Omental fat pad (tissue), 3 donors: ENCODE measurements at regions not wholly inside any gene's neighbourhood (a gene's known extent, or its start where the extent isn't known, plus 50 kb on each side); places are given as distances from the start of the nearest gene placed in this dataset.
A peak's percentile ranks its signal among the peaks of the same experiment; 100 is the strongest.

ENCODE experiments used
- ATAC-seq: fragments of 150-250 bp; one replicate; pipeline ENCODE4 v1.9.1; 2016; ENCODE audit warnings: mild to moderate bottlenecking, moderate library complexity; ENCODE audit not compliant: low FRiP score
- DNase-seq: peaks from one replicate; pipeline ENCODE4 v3.0.0-alpha.2; 2019; ENCODE audit warnings: low spot score
- CTCF ChIP-seq, 3 donors: fragments of 450-650 bp; IDR thresholded peaks; one replicate each; pipeline ENCODE4 v1.5.1; 2016 to 2017; ENCODE audit warnings: antibody characterized with exemption in 3 of 3, mild to moderate bottlenecking in 3 of 3, moderate library complexity in 2 of 3

DNA sequence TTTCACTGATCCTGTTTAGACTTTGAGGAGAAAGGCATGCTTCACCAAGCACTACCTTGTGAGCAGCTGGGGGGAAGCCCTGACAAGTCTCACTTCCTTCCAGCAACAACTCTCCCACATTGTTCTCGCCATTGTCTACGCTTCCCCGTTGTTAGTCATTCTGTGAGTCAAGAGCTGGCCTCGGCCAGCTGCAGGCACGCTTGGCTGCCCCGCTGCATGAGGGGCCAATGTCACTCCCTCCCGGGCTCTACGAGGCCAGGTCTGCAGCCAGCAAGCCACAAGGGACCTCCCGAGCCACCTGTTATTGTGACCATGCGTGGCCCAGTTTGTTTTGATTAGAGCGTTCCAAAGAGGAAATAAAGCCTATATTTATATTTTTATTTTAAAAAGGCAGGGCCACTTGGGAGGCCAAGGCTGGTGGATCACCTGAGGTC lies 220.9 kb downstream of the FOXO1 start:
- DNase-seq (no peak), ATAC-seq (peak; percentile 47)
- TF ChIP-seq CTCF (IDR thresholded peaks at IDR 0.05): no peak

- DNase-seq (no peak), ATAC-seq (no peak)
- no peak for TF ChIP-seq CTCF (IDR thresholded peaks at IDR 0.05)
Observed at GRCh38 chr13:40446365-40446764, 220.1 kb downstream of the FOXO1 start.

DNA sequence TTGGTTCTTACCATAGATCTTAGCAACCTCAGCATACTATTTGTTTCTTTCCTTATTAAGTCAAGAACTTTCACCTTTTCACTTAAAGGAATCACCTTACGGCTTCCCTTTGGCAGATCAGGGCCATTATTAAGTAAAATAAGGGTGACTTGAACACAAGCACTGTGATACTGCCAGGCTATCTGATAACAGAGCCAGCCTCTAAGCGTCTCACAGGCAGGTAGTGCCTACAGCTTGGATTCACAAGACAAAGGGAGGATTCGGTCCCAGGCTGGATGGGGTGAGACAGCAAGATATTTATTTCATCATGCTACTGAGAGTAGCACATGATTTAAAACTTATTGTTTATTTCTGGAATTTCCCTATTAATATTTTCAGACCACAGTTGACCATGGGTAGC lies 218.6 kb downstream of the FOXO1 start:
- DNase-seq (no peak), ATAC-seq (no peak)
- TF ChIP-seq CTCF (IDR thresholded peaks at IDR 0.05): no peak

GRCh38 chr13:40452038-40452666 lies 214.3 kb downstream of the FOXO1 start:
- DNase-seq: no peak
- no peak for ATAC-seq
- no peak for TF ChIP-seq CTCF (IDR thresholded peaks at IDR 0.05)

DNA sequence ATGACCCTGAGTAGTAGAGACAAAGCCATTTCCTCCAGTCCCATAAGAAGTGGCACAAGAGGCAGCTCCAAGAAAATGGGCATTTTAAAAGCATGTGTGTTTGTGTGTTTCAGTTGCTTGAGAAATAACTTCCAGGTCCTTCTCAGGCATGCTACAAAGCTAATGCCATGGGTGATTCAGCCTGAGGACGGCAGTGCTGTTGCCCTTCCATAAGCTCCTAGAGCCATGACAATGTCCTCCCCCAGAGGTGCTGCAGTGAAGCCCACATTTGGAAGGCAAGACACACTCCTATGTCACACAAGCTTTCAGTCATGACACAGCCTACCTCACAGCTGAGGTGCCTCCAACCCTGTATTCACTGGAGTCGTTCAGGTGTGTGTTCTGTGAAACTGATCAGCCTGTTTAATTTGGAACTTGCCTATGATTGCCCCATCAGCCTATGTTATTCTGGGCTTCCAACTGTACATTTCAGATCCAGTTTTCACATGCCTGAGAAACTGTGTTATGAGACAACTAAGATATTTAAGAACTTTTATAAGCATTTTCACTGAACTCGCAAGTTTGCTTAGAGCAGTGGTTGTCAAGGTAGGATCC lies 213.6 kb downstream of the FOXO1 start:
- no peak for TF ChIP-seq CTCF (IDR thresholded peaks at IDR 0.05)
- DNase-seq (no peak), ATAC-seq (no peak)

- TF ChIP-seq CTCF (IDR thresholded peaks at IDR 0.05): no peak
- no peak for ATAC-seq
- DNase-seq: no peak
Observed at GRCh38 chr13:40453351-40454021, 213.0 kb downstream of the FOXO1 start.
